ENCODE measurements at regions not wholly inside any gene's neighbourhood (a gene's known extent, or its start where the extent isn't known, plus 50 kb on each side); places are given as distances from the start of the nearest gene placed in this dataset.

GRCh38 chr12:58364389-58365086 lies 423.2 kb downstream of the ATP23 start:
- no peak for TF ChIP-seq CTCF (IDR thresholded peaks at IDR 0.05 in 2 of 3, conservative IDR thresholded peaks at IDR 0.05 in 1 of 3; ENCODE audit: borderline replicate concordance in 1 of 3, insufficient read depth in 1 of 3, low read depth in 2 of 3, low read length in 2 of 3)
- TF ChIP-seq RAD21 (IDR thresholded peaks at IDR 0.05; ENCODE audit: low read depth): no peak
- TF ChIP-seq YY1 (IDR thresholded peaks at IDR 0.05; ENCODE audit: extremely low read depth, insufficient replicate concordance, low read depth, low read length): no peak
- no peak for TF ChIP-seq EGR1 (IDR thresholded peaks at IDR 0.05; ENCODE audit: low read depth)
- no peak for TF ChIP-seq POLR2A (IDR thresholded peaks at IDR 0.05; ENCODE audit: borderline replicate concordance, extremely low read depth, insufficient read depth, insufficient read length)
- no peak for TF ChIP-seq ZNF274 (IDR thresholded peaks at IDR 0.05; ENCODE audit: low read depth, low read length)
- TF ChIP-seq SIN3A (IDR thresholded peaks at IDR 0.05; ENCODE audit: low read depth): no peak
- no peak for TF ChIP-seq EZH2phosphoT487 (IDR thresholded peaks at IDR 0.05; ENCODE audit: borderline replicate concordance)
- TF ChIP-seq ZFX (IDR thresholded peaks at IDR 0.05): no peak
- TF ChIP-seq JUND (IDR thresholded peaks at IDR 0.05): no peak
- TF ChIP-seq EZH2 (IDR thresholded peaks at IDR 0.05): no peak
- TF ChIP-seq MAX (IDR thresholded peaks at IDR 0.05): no peak
- TF ChIP-seq CBX3 (IDR thresholded peaks at IDR 0.05; ENCODE audit: low read depth): no peak
- TF ChIP-seq, protein P1, sequence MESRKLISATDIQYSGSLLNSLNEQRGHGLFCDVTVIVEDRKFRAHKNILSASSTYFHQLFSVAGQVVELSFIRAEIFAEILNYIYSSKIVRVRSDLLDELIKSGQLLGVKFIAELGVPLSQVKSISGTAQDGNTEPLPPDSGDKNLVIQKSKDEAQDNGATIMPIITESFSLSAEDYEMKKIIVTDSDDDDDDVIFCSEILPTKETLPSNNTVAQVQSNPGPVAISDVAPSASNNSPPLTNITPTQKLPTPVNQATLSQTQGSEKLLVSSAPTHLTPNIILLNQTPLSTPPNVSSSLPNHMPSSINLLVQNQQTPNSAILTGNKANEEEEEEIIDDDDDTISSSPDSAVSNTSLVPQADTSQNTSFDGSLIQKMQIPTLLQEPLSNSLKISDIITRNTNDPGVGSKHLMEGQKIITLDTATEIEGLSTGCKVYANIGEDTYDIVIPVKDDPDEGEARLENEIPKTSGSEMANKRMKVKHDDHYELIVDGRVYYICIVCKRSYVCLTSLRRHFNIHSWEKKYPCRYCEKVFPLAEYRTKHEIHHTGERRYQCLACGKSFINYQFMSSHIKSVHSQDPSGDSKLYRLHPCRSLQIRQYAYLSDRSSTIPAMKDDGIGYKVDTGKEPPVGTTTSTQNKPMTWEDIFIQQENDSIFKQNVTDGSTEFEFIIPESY (IDR thresholded peaks at IDR 0.05; ENCODE audit: extremely low read depth, insufficient replicate concordance, low read length): no peak
